Stimulated activated effector memory CD8-positive, alpha-beta T cell treated with anti-CD3 and anti-CD28 coated beads, Interleukin-12 subunit alpha, Interleukin-12 subunit beta, amount 100 ng/mL, for 72 hours (primary cell): ENCODE measurements at regions not wholly inside any gene's neighbourhood (a gene's known extent, or its start where the extent isn't known, plus 50 kb on each side); places are given as distances from the start of the nearest gene placed in this dataset.

Source experiments
- ATAC-seq: fragments of 150-1000 bp; cut with Tn5 transposase; 2 replicates; pipeline ENCODE4 v1.10.0; 2021
- DNase-seq, 2 donors: peaks; one replicate each; pipeline ENCODE4 v3.0.0; 2021 to 2022; ENCODE audit warnings: low spot score in 2 of 2
- H3K27ac Mint-ChIP-seq: one replicate; pipeline ENCODE4 v1.8.0; 2022; ENCODE audit warnings: mild to moderate bottlenecking, mixed read lengths
- H3K36me3 Mint-ChIP-seq: one replicate; pipeline ENCODE4 v1.8.0; 2022; ENCODE audit warnings: mild to moderate bottlenecking, mixed read lengths
- H3K4me1 Mint-ChIP-seq: one replicate; pipeline ENCODE4 v1.8.0; 2022; ENCODE audit warnings: mixed read lengths
- H3K4me3 Mint-ChIP-seq: one replicate; pipeline ENCODE4 v1.8.0; 2022; ENCODE audit warnings: mild to moderate bottlenecking, mixed read lengths
- H3K9me3 Mint-ChIP-seq: one replicate; pipeline ENCODE4 v1.8.0; 2022; ENCODE audit warnings: mixed read lengths

DNA sequence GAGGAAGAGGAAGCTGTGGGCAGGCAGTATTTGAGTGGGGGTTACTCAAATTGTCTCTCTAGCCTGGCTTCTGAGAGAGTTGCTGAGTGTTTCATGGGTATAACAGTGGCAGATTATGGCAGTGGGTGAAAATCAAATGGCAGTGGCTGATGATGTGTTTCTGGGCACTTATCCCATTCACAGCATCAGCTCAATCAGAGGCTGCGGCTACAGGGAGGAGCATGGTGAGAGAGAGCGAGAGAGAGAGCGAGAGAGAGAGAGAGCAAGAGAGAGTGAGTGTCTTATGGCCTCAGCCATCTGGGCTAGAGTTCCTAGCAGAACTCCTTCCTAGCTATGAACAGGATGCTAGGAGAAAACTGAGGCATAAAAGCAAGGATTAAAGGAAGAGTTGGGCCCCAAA is 178.9 kb downstream of the OLFM4 start:
- Mint-ChIP-seq H3K27ac (no peak overlapping the region), H3K4me3 (no peak overlapping the region)
- no peak for ATAC-seq

DNA sequence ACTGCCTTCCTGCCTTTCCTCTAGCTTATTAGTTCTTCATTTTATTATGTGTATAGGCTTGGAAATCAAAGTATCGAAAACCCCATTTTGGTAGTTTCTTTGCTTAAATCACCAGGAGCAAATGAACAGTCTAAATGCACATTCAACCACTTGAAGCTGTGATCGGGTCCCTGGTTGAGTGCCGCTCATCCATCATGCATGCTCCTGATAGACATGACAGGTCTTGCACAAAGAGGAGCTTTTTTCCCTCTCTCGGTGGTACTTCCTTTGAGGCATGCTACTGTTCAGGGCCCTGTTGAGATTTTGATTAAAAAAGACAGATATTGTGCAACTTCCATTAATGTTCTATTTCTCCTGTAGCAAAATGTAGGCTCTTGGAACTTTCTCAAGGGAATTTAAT is 185.8 kb downstream of the OLFM4 start:
- Mint-ChIP-seq H3K4me3 (no peak overlapping the region), H3K4me1 (no peaks in the 10 kb centered on the region), H3K9me3 (peaks cover 5% of the 10 kb centered on the region), H3K36me3 (no peaks in the 10 kb centered on the region), H3K27ac (no peak overlapping the region)
- DNase-seq: no peak
- ATAC-seq: no peak

More for the DNA sequence above, 178.9 kb downstream of the OLFM4 start:
- DNase-seq: no peak
- peaks cover 2% of the 10 kb centered on the region for H3K9me3 Mint-ChIP-seq
- H3K4me1 Mint-ChIP-seq: no peaks in the 10 kb centered on the region
- no peaks in the 10 kb centered on the region for H3K36me3 Mint-ChIP-seq

DNA sequence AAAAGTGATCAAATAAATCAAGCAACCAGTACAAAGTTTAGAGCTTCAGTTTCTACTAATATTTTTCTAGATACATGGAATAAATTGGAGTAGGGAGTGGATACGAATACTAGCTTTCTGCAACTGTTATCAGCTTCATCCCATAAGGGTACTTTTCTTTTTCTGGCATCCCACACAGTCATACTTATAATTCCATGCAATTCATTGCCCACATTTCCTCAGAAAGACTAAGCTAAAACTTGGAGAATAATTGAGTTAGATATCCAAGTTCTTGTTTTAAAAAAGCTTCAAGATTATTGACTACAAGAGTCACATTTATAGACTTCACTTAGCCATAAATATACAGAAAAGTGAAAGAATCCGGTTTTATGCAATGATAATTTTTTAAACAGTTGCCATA is 186.9 kb downstream of the OLFM4 start:
- H3K27ac Mint-ChIP-seq: no peak overlapping the region
- H3K4me1 Mint-ChIP-seq: no peaks in the 10 kb centered on the region
- no peak overlapping the region for H3K4me3 Mint-ChIP-seq
- ATAC-seq: no peak
- H3K9me3 Mint-ChIP-seq: peaks cover 5% of the 10 kb centered on the region
- no peaks in the 10 kb centered on the region for H3K36me3 Mint-ChIP-seq
- no peak for DNase-seq

DNA sequence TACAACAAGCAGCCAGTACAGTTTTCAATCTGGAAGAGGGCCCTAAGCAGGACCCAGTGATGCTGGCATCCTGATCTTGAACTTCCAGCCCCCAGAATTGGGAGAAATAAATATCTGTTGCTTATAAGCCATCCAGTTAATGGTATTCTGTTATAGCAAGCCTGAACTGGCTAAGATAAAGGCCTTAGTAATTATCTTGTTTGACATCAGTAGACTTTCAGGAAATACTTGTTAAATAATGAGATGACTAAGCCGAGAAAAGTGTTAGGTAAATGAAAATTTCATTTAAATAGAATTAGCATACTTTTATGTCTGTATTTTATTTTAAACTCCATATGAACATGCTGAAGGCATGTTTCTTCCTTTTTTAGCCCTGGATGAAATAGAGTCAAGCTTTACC is 188.2 kb downstream of the OLFM4 start:
- Mint-ChIP-seq H3K36me3 (no peaks in the 10 kb centered on the region), H3K9me3 (peaks cover 5% of the 10 kb centered on the region), H3K4me3 (no peak overlapping the region), H3K27ac (no peak overlapping the region), H3K4me1 (no peaks in the 10 kb centered on the region)
- DNase-seq (no peak), ATAC-seq (no peak)

DNA sequence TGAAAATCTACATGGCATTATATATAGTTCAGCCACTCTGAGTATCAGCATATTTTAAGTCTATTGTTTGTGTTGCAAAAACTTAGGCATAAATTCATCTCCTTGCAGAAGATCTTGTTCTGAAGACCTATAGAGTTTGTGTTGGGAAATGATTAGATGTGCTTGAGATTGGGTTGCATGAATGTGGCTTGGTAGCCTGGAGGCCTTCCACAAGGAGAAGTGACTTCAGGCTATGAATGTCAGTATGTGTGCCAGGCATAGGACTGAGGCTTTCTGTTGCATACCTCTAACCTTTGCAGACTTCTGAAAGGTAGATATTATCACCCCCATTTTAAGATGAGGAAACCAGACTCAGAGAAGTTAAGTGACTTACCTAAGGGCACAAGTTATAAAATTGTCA is 188.6 kb downstream of the OLFM4 start:
- no peak for DNase-seq
- Mint-ChIP-seq H3K4me3 (no peak overlapping the region), H3K9me3 (peaks cover 8% of the 10 kb centered on the region), H3K27ac (no peak overlapping the region), H3K36me3 (no peaks in the 10 kb centered on the region), H3K4me1 (no peaks in the 10 kb centered on the region)
- ATAC-seq: no peak

DNA sequence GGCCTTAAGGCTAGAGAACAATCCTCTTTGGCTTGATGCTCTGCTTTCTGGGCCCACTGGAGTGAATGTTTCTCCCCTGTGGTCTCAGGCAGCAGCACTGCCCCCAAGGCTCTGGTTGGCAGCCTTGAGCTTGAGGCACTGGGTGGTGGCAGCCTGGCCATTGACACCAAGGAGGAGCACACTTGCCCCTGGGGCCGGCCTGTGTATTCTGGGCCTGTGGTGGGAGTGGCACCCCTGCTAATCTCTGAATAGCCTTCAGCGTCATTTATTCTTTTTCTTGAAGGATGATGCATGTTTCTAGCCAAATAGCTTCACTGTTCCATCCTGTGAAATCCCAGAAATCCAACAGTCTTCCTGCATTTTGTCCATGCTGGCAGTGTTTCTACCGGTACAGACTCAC is 191.4 kb downstream of the OLFM4 start:
- H3K4me1 Mint-ChIP-seq: no peaks in the 10 kb centered on the region
- no peak for ATAC-seq
- no peak overlapping the region for H3K27ac Mint-ChIP-seq
- no peaks in the 10 kb centered on the region for H3K36me3 Mint-ChIP-seq
- H3K9me3 Mint-ChIP-seq: peaks cover 4% of the 10 kb centered on the region
- no peak overlapping the region for H3K4me3 Mint-ChIP-seq
- DNase-seq: no peak

DNA sequence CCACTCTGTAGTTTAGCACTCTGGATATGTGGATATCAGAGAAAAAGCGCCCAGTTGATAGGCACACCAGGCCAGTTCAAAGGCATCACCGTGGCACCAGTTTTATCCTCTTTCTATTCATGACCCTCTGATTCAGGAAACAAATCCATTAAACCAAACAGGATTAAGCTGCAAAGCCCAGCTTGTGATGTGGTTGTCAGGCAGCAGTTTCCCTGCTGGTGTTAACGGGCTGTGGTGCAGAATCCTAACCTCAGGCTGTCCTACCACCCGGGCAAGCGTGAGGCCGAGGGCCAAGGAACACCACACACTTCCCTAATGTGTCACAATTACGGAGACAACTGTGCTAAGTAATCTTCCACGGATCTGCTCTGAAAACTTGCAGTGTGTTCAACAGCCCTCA is 209.1 kb downstream of the OLFM4 start:
- no peak overlapping the region for H3K4me3 Mint-ChIP-seq
- no peaks in the 10 kb centered on the region for H3K4me1 Mint-ChIP-seq
- H3K36me3 Mint-ChIP-seq: no peaks in the 10 kb centered on the region
- DNase-seq: no peak
- ATAC-seq: no peak
- H3K9me3 Mint-ChIP-seq: no peaks in the 10 kb centered on the region
- H3K27ac Mint-ChIP-seq: no peak overlapping the region

DNA sequence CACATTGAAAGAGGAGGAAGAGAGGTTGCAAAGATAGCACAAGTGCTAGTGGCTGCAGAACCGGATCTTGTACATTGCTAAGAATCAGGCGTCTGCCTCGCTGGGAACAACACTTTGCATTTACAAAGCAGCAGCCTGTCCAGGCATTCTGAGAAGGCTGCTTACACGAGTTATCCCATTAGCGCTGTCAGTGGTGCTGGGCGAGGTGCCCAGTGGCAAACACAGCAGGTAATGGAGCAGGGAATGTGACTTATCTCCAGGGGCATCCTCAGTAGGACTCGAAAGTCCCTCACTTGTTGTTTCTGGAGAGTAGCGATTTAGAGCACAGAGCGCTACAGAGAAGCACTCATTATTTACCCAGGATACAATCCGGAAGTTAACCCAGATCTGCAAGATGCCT is 209.6 kb downstream of the OLFM4 start:
- ATAC-seq: no peak
- no peak for DNase-seq
- no peaks in the 10 kb centered on the region for H3K4me1 Mint-ChIP-seq
- no peak overlapping the region for H3K27ac Mint-ChIP-seq
- H3K4me3 Mint-ChIP-seq: no peak overlapping the region
- no peaks in the 10 kb centered on the region for H3K9me3 Mint-ChIP-seq
- H3K36me3 Mint-ChIP-seq: no peaks in the 10 kb centered on the region

DNA sequence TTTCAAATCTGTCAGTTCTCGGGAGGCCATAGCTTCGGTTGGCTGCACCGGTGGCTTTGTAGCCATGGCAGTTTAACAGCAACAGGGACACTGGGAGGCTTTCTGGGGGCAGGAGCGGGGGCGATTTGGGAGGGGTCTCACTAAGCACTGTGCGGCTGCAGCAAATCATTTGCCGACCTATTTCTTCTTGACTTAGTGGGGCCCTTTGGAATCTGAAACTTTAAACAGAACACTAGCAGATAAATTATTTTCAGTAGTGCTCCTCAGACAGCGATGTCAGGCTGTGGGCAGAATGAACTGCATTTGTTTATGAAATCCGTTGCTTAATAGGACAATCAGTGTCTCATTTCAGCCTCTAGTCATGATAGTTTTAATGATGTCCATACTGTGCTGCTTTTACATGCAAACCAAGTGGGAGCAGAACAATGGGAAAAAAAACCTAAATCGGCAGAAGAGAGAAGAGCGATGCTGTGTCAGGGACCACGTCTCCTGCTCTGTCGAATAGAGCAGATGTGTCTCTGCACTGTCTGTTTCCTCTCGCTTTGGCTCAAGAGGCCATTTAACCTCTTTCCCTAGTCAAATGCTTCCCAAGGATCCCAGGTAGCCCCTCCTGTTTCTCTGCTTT is 211.9 kb downstream of the OLFM4 start:
- DNase-seq (no peak), ATAC-seq (no peak)
- no peaks in the 10 kb centered on the region for H3K36me3 Mint-ChIP-seq
- H3K9me3 Mint-ChIP-seq: no peaks in the 10 kb centered on the region
- no peaks in the 10 kb centered on the region for H3K4me1 Mint-ChIP-seq
- H3K27ac Mint-ChIP-seq: no peak overlapping the region
- H3K4me3 Mint-ChIP-seq: no peak overlapping the region

DNA sequence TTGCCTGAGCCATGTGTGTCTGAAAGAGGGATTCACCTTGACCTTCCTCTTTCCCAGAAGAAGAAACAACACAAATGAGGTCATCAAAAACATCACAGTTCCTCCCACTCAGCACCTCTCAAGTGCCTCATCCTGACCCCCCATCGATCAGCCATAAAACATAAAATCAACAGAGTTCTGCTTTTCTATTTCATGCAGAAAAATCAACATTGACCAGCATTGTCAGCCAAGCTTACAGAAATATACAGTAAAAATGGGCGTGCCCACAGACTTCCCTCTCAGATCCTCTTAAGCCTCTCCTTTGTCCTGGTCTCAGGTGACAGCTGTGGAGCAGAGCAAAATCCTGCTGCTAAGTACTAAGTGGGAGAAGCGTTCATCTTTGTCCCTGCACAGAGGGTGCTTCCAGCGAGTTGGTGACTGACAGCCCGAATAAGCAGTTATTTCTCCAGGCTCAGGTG is 213.3 kb downstream of the OLFM4 start:
- no peak overlapping the region for H3K27ac Mint-ChIP-seq
- H3K4me3 Mint-ChIP-seq: no peak overlapping the region
- no peaks in the 10 kb centered on the region for H3K9me3 Mint-ChIP-seq
- no peak for ATAC-seq
- no peak for DNase-seq
- H3K4me1 Mint-ChIP-seq: no peaks in the 10 kb centered on the region
- H3K36me3 Mint-ChIP-seq: no peaks in the 10 kb centered on the region

DNA sequence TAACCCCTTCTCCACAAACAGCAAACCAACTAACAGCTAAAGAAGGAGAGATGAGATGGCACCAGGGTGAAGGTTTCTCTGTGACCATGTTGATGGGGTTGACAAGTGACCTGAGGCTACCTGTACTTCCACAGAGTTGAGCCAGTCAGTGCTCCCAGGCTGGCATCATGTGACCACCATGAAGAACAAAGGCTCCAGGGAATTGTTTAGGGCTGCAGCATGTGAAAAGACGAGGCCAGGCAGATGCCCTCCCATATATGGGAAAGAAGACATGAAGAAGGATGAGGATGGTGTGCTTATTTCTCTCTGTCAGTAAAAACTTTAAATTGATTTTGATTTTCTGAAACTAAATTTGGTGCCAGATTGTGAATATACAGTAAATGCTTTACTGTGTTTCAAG is 220.6 kb downstream of the OLFM4 start:
- Mint-ChIP-seq H3K36me3 (no peaks in the 10 kb centered on the region), H3K4me1 (no peaks in the 10 kb centered on the region), H3K27ac (no peak overlapping the region), H3K4me3 (no peak overlapping the region), H3K9me3 (no peaks in the 10 kb centered on the region)
- ATAC-seq: no peak
- DNase-seq: no peak

DNA sequence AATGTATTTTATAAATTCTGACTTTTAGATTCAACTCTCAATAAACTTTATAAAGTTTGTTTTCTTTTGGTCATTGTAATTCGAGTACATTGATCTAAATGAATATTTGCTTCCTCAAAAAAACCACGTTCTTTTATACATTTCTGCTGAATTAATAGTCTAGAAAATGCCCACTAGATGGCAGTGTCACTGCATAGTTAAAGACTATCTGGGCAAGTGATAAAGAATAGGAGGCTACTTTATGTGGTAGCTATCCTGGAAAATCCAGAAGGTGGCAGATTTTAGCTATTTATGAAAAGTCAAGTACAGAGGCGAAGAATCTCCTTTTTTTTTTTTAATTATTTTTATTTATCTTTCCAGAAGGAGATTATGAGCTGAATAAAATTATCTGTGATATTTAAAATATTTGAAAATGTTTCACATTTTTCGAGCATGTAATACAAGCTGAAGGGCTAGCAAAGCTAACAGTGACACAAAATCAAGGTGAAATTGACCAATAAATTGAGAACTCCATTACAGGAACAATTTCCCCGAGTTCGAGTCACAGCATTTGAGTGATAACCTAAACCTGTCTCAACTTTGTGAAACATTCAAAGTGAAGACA is 221.8 kb downstream of the OLFM4 start:
- ATAC-seq (no peak), DNase-seq (no peak)
- H3K4me3 Mint-ChIP-seq: no peak overlapping the region
- H3K4me1 Mint-ChIP-seq: no peaks in the 10 kb centered on the region
- no peak overlapping the region for H3K27ac Mint-ChIP-seq
- H3K9me3 Mint-ChIP-seq: no peaks in the 10 kb centered on the region
- no peaks in the 10 kb centered on the region for H3K36me3 Mint-ChIP-seq

DNA sequence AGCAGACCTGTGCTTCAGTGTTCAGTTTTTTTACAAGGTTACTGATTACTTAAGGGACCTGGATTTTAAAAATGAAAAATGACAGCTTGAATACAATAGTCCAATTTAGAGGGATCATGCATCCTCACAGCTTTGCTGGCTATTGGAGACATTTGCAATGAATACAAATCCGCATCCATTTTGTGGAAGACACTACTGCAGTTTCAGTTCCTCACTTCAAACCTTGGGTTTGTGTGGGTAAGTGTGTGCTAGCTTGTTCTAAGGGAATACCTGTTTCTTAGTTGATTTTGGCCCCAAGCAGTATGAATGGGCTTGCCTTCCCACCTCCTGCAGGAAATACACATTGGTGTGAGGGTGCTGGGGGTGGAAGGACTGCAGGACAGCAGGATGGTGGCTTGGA is 222.4 kb downstream of the OLFM4 start:
- H3K27ac Mint-ChIP-seq: no peak overlapping the region
- ATAC-seq (no peak), DNase-seq (no peak)
- H3K4me1 Mint-ChIP-seq: no peaks in the 10 kb centered on the region
- no peaks in the 10 kb centered on the region for H3K9me3 Mint-ChIP-seq
- H3K4me3 Mint-ChIP-seq: no peak overlapping the region
- H3K36me3 Mint-ChIP-seq: no peaks in the 10 kb centered on the region

DNA sequence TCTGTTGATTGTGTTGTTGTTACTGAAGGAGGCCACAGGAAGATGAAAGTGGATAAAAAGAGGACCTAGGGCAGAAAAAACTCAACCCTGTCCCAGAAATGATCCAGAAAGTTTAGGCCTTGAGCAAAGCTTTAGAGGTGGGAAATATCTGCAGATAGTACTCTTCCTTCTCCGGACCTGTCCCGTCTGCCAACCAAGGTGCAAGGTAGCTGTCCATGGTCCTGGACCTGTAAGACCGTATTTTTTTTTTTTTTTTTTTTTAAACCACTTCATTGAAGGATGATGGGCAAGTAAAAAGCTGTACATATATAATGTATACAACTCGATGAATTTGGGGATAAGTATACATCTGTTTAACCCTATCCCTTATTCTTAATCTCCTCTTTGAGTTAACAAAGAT is 225.9 kb downstream of the OLFM4 start:
- H3K36me3 Mint-ChIP-seq: no peaks in the 10 kb centered on the region
- no peaks in the 10 kb centered on the region for H3K9me3 Mint-ChIP-seq
- H3K27ac Mint-ChIP-seq: no peak overlapping the region
- H3K4me1 Mint-ChIP-seq: no peaks in the 10 kb centered on the region
- ATAC-seq (no peak), DNase-seq (no peak)
- no peak overlapping the region for H3K4me3 Mint-ChIP-seq

DNA sequence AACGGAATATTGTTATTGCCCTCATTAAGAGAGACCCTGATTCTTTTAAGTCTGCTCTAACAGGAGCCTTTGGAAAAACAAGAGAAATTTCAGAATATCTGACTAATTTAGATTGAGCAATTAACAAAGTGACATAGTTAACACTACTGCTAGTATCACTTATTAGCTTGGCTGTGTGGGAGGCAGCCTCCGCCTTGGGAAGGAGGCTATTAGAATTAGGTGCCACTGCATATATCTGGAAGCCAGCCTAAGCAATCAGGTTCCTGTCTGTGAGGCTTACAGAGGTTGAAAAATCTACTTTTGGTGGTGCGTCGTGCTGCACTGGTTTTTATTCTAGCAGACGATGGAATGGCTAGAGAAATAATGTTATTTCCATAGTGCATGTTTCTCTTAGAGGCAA is 227.2 kb downstream of the OLFM4 start:
- Mint-ChIP-seq H3K9me3 (no peaks in the 10 kb centered on the region), H3K36me3 (no peaks in the 10 kb centered on the region), H3K4me1 (no peaks in the 10 kb centered on the region), H3K27ac (no peak overlapping the region), H3K4me3 (no peak overlapping the region)
- DNase-seq: no peak
- ATAC-seq: no peak

DNA sequence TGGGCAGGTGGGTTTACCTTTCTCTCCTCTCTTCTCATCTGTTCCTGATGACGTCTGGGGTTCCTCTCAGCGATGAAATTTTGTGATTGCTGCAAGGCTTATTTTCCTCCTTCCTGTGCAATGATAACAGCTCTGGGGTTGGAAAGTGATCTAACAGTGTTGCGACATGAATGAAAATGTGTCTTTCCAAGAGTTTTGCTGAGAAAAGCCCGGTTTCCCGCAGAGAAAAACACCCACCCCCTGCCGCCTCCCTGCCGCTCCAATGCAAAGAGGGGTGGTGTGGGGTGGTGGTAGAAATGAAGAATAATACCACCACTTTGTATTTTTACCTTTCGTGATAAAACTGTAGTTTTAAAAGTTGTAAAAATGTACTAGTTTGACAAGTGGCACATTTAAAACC is 232.0 kb downstream of the OLFM4 start:
- Mint-ChIP-seq H3K36me3 (no peaks in the 10 kb centered on the region), H3K4me1 (no peaks in the 10 kb centered on the region), H3K27ac (no peak overlapping the region), H3K4me3 (no peak overlapping the region), H3K9me3 (peaks cover 5% of the 10 kb centered on the region)
- ATAC-seq: no peak
- DNase-seq: no peak
